Right cardiac atrium (tissue), 5 donors: ENCODE measurements at regions not wholly inside any gene's neighbourhood (a gene's known extent, or its start where the extent isn't known, plus 50 kb on each side); places are given as distances from the start of the nearest gene placed in this dataset.

Experiments
- ATAC-seq, 2 donors: fragments of 200-7000 bp; cut with Tn5 transposase; one replicate each; pipeline versions ENCODE4 v1.8.0 to v1.9.1; 2020; ENCODE audit warnings: moderate library complexity in 2 of 2, mild to moderate bottlenecking in 1 of 2
- DNase-seq, 3 donors: peaks; one replicate each; pipeline ENCODE4 v3.0.0-alpha.2; 2020
- H3K27ac ChIP-seq: one replicate; pipeline ENCODE4 v1.5.1; 2013; ENCODE audit warnings: mild to moderate bottlenecking, low read length, control low read depth, moderate library complexity
- H3K27me3 ChIP-seq: one replicate; pipeline ENCODE4 v1.6.1; 2013; ENCODE audit not compliant: control insufficient read depth, insufficient read depth
- H3K4me1 ChIP-seq: one replicate; pipeline ENCODE4 v1.6.1; 2013; ENCODE audit warnings: low read length; ENCODE audit not compliant: control insufficient read depth, insufficient read depth
- H3K4me3 ChIP-seq: one replicate; pipeline ENCODE4 v1.5.1; 2013; ENCODE audit warnings: low read length, control low read depth
- H3K9me3 ChIP-seq: one replicate; pipeline ENCODE4 v1.6.1; 2013; ENCODE audit warnings: low read length; ENCODE audit not compliant: control insufficient read depth
- WGBS: extraction: QIAGEN DNeasy Blood & Tissue Kit; methylation state at CpG from one replicate; pipeline ENCODE4 v1.1.7; 2013; 5-methylcytosine and 5-hydroxymethylcytosine counted together
- intact Hi-C, 4 donors: fragments of 100-400 bp; cut with DNase I; formaldehyde crosslinking; loops; one replicate each; pipeline versions ENCODE4 v1.11.0 to v1.14.0; 2022 to 2023
- donor health status: healthy with polysubstance abuse.
- donor health status: DM: no; HTN: yes; CAD: no.
- donor health status: DM: no; HTN: no; CAD: no.
- donor health status: DM: no; HTN: yes; CAD: no; lungs with severe emphysema.
- donor health status: DM: yes; HTN: yes; CAD: no.

GRCh38 chr14:42731480-42731879 lies 1124.8 kb downstream of the LRFN5 start:
- no peak overlapping the region for H3K27ac ChIP-seq
- intact Hi-C loops, result no loop called here
- WGBS, result 90% methylated on average over 2 of the region's 2 CpGs

GRCh38 chr14:42729681-42730080 lies 1123.0 kb downstream of the LRFN5 start:
- Histone ChIP-seq H3K9me3 (no peaks in the 10 kb centered on the region), H3K4me3 (no peak overlapping the region), H3K4me1 (no peaks in the 10 kb centered on the region), H3K27ac (no peak overlapping the region), H3K27me3 (no peaks in the 10 kb centered on the region)
- ATAC-seq, result no peak
- no peak for DNase-seq
- 88% methylated on average over 2 of the region's 2 CpGs for WGBS
- intact Hi-C loops, result no loop called here

More at GRCh38 chr14:42731480-42731879, 1124.8 kb downstream of the LRFN5 start:
- ATAC-seq (no peak), DNase-seq (no peak)
- H3K27me3 ChIP-seq, result no peaks in the 10 kb centered on the region
- no peaks in the 10 kb centered on the region for H3K9me3 ChIP-seq
- no peak overlapping the region for H3K4me3 ChIP-seq
- no peaks in the 10 kb centered on the region for H3K4me1 ChIP-seq

- Histone ChIP-seq H3K4me1 (no peaks in the 10 kb centered on the region), H3K9me3 (no peaks in the 10 kb centered on the region), H3K27ac (no peak overlapping the region), H3K4me3 (no peak overlapping the region), H3K27me3 (no peaks in the 10 kb centered on the region)
- intact Hi-C loops, result no loop called here
- ATAC-seq (no peak), DNase-seq (no peak)
- 40% methylated on average over 1 of the region's 1 CpG for WGBS
Observed at GRCh38 chr14:42719391-42719790, 1112.7 kb downstream of the LRFN5 start.

GRCh38 chr14:42715316-42715715 lies 1108.6 kb downstream of the LRFN5 start:
- intact Hi-C loops, result no loop called here
- no peaks in the 10 kb centered on the region for H3K27me3 ChIP-seq
- 78% methylated on average over 2 of the region's 2 CpGs for WGBS
- no peak for ATAC-seq
- no peak for DNase-seq
- no peak overlapping the region for H3K4me3 ChIP-seq
- no peaks in the 10 kb centered on the region for H3K9me3 ChIP-seq
- H3K27ac ChIP-seq, result no peak overlapping the region
- no peaks in the 10 kb centered on the region for H3K4me1 ChIP-seq

- Histone ChIP-seq H3K4me1 (no peaks in the 10 kb centered on the region), H3K4me3 (no peak overlapping the region), H3K27ac (no peak overlapping the region), H3K9me3 (no peaks in the 10 kb centered on the region), H3K27me3 (no peaks in the 10 kb centered on the region)
- ATAC-seq (no peak), DNase-seq (no peak)
- WGBS, result 81% methylated on average over 4 of the region's 4 CpGs
- intact Hi-C loops, result no loop called here
Observed at GRCh38 chr14:42710071-42710470, 1103.4 kb downstream of the LRFN5 start.

- no peak overlapping the region for H3K27ac ChIP-seq
- H3K27me3 ChIP-seq, result no peaks in the 10 kb centered on the region
- DNase-seq (no peak), ATAC-seq (no peak)
- H3K4me1 ChIP-seq, result no peaks in the 10 kb centered on the region
- intact Hi-C loops, result no loop called here
- no peak overlapping the region for H3K4me3 ChIP-seq
- WGBS, result 85% methylated on average over 1 of the region's 1 CpG
- no peaks in the 10 kb centered on the region for H3K9me3 ChIP-seq
Observed at GRCh38 chr14:42703501-42703900, 1096.8 kb downstream of the LRFN5 start.

GRCh38 chr14:42687421-42687820 lies 1080.7 kb downstream of the LRFN5 start:
- 70% methylated on average over 2 of the region's 2 CpGs for WGBS
- intact Hi-C loops, result no loop called here
- H3K4me1 ChIP-seq, result no peaks in the 10 kb centered on the region

GRCh38 chr14:42683707-42684106 lies 1077.0 kb downstream of the LRFN5 start:
- H3K9me3 ChIP-seq, result no peaks in the 10 kb centered on the region
- no peak for DNase-seq
- no peak for ATAC-seq
- intact Hi-C loops, result no loop called here
- H3K4me1 ChIP-seq, result no peaks in the 10 kb centered on the region
- H3K27ac ChIP-seq, result no peak overlapping the region
- H3K27me3 ChIP-seq, result no peaks in the 10 kb centered on the region
- 50% methylated on average over 2 of the region's 2 CpGs for WGBS
- H3K4me3 ChIP-seq, result no peak overlapping the region

More at GRCh38 chr14:42687421-42687820, 1080.7 kb downstream of the LRFN5 start:
- Histone ChIP-seq H3K27me3 (no peaks in the 10 kb centered on the region), H3K4me3 (no peak overlapping the region), H3K9me3 (no peaks in the 10 kb centered on the region), H3K27ac (no peak overlapping the region)
- ATAC-seq (no peak), DNase-seq (no peak)

- ATAC-seq, result no peak
Observed at GRCh38 chr14:42676636-42677035, 1070.0 kb downstream of the LRFN5 start.

GRCh38 chr14:42673963-42674362 lies 1067.3 kb downstream of the LRFN5 start:
- no peaks in the 10 kb centered on the region for H3K27me3 ChIP-seq
- intact Hi-C loops, result no loop called here
- H3K9me3 ChIP-seq, result no peaks in the 10 kb centered on the region
- no peaks in the 10 kb centered on the region for H3K4me1 ChIP-seq
- ATAC-seq, result no peak
- H3K4me3 ChIP-seq, result no peak overlapping the region
- no peak for DNase-seq
- H3K27ac ChIP-seq, result no peak overlapping the region

More at GRCh38 chr14:42676636-42677035, 1070.0 kb downstream of the LRFN5 start:
- Histone ChIP-seq H3K27me3 (no peaks in the 10 kb centered on the region), H3K27ac (no peak overlapping the region), H3K9me3 (no peaks in the 10 kb centered on the region), H3K4me1 (no peaks in the 10 kb centered on the region), H3K4me3 (no peak overlapping the region)
- 93% methylated on average over 2 of the region's 2 CpGs for WGBS
- intact Hi-C loops, result no loop called here
- DNase-seq, result no peak

- H3K4me1 ChIP-seq, result no peaks in the 10 kb centered on the region
- no peaks in the 10 kb centered on the region for H3K9me3 ChIP-seq
- no peak overlapping the region for H3K27ac ChIP-seq
- DNase-seq (no peak), ATAC-seq (no peak)
- H3K27me3 ChIP-seq, result no peaks in the 10 kb centered on the region
- no peak overlapping the region for H3K4me3 ChIP-seq
- intact Hi-C loops, result no loop called here
Observed at GRCh38 chr14:42671636-42672035, 1065.0 kb downstream of the LRFN5 start.

GRCh38 chr14:42665083-42665482 lies 1058.4 kb downstream of the LRFN5 start:
- Histone ChIP-seq H3K4me1 (no peaks in the 10 kb centered on the region), H3K27ac (no peak overlapping the region), H3K9me3 (no peaks in the 10 kb centered on the region), H3K4me3 (no peak overlapping the region), H3K27me3 (no peaks in the 10 kb centered on the region)
- DNase-seq, result no peak
- intact Hi-C loops, result no loop called here
- ATAC-seq, result no peak
